CD4-positive, alpha-beta T cell treated with Interleukin-1 beta for 1 hour (primary cell): ENCODE measurements at regions not wholly inside any gene's neighbourhood (a gene's known extent, or its start where the extent isn't known, plus 50 kb on each side); places are given as distances from the start of the nearest gene placed in this dataset.

ENCODE experiments used
- DNase-seq, 2 donors: peaks; one replicate each; pipeline ENCODE4 v3.0.0-alpha.2; 2020 to 2022

GRCh38 chr1:239263801-239264200 is 122.6 kb upstream of the CHRM3 start:
- DNase-seq: no peak

- no peak for DNase-seq
Measured at GRCh38 chr1:239262538-239262937, 123.8 kb upstream of the CHRM3 start.

- DNase-seq: no peak
Measured at GRCh38 chr1:239261521-239261920, 124.8 kb upstream of the CHRM3 start.

GRCh38 chr1:239260842-239261241 is 125.5 kb upstream of the CHRM3 start:
- no peak for DNase-seq

GRCh38 chr1:239255628-239256160 is 130.7 kb upstream of the CHRM3 start:
- DNase-seq: no peak

GRCh38 chr1:239254999-239255398 is 131.4 kb upstream of the CHRM3 start:
- no peak for DNase-seq

- DNase-seq: no peak
Measured at GRCh38 chr1:239253032-239253431, 133.3 kb upstream of the CHRM3 start.

- no peak for DNase-seq
Measured at GRCh38 chr1:239250353-239251035, 135.9 kb upstream of the CHRM3 start.

- no peak for DNase-seq
Measured at GRCh38 chr1:239247285-239247684, 139.1 kb upstream of the CHRM3 start.

GRCh38 chr1:239244084-239244483 is 142.3 kb upstream of the CHRM3 start:
- no peak for DNase-seq

GRCh38 chr1:239243006-239243405 is 143.4 kb upstream of the CHRM3 start:
- DNase-seq: no peak

GRCh38 chr1:239242404-239242803 is 144.0 kb upstream of the CHRM3 start:
- DNase-seq: no peak

GRCh38 chr1:239240736-239241135 is 145.6 kb upstream of the CHRM3 start:
- no peak for DNase-seq

GRCh38 chr1:239239529-239239928 is 146.8 kb upstream of the CHRM3 start:
- no peak for DNase-seq

- no peak for DNase-seq
Measured at GRCh38 chr1:239237912-239238311, 148.5 kb upstream of the CHRM3 start.

GRCh38 chr1:239233626-239234025 is 152.7 kb upstream of the CHRM3 start:
- DNase-seq: no peak

- no peak for DNase-seq
Measured at GRCh38 chr1:239232921-239233320, 153.4 kb upstream of the CHRM3 start.

- DNase-seq: no peak
Measured at GRCh38 chr1:239228451-239228850, 157.9 kb upstream of the CHRM3 start.

GRCh38 chr1:239225396-239225795 is 161.0 kb upstream of the CHRM3 start:
- DNase-seq: no peak

GRCh38 chr1:239224100-239224499 is 162.3 kb upstream of the CHRM3 start:
- no peak for DNase-seq

GRCh38 chr1:239222999-239223398 is 163.4 kb upstream of the CHRM3 start:
- DNase-seq: no peak

- no peak for DNase-seq
Measured at GRCh38 chr1:239221656-239222055, 164.7 kb upstream of the CHRM3 start.

- no peak for DNase-seq
Measured at GRCh38 chr1:239219679-239220078, 166.7 kb upstream of the CHRM3 start.

- DNase-seq: no peak
Measured at GRCh38 chr1:239218301-239218700, 168.1 kb upstream of the CHRM3 start.

GRCh38 chr1:239212811-239213220 is 173.6 kb upstream of the CHRM3 start:
- no peak for DNase-seq
